GM10248 (cell line): ENCODE measurements at regions not wholly inside any gene's neighbourhood (a gene's known extent, or its start where the extent isn't known, plus 50 kb on each side); places are given as distances from the start of the nearest gene placed in this dataset.

Experiments
- CTCF ChIA-PET: fragments of 300-600 bp; sonication (Branson Sonifier 250); formaldehyde crosslinking; extraction: SDS; loops from one replicate; lab custom pipeline; 2021; ENCODE audit warnings: antibody characterized with exemption; lab: Yijun Ruan, JAX
- POLR2A ChIA-PET: fragments of 350-650 bp; sonication (Branson Sonifier 250); formaldehyde crosslinking; extraction: SDS; loops from one replicate; lab custom pipeline; 2020; ENCODE audit warnings: antibody characterized with exemption; lab: Yijun Ruan, JAX
- DNase-seq: peaks from one replicate; pipeline ENCODE4 v3.0.0; 2012; ENCODE audit errors: extremely low spot score
- TF ChIP-seq, protein P1 (sequence below): IDR thresholded peaks from 2 replicates; pipeline ENCODE4 v1.5.1; 2012; ENCODE audit warnings: mild to moderate bottlenecking, low read depth; ENCODE audit errors: extremely low read depth, missing control alignments, control extremely low read depth

- TF ChIP-seq, protein P1, sequence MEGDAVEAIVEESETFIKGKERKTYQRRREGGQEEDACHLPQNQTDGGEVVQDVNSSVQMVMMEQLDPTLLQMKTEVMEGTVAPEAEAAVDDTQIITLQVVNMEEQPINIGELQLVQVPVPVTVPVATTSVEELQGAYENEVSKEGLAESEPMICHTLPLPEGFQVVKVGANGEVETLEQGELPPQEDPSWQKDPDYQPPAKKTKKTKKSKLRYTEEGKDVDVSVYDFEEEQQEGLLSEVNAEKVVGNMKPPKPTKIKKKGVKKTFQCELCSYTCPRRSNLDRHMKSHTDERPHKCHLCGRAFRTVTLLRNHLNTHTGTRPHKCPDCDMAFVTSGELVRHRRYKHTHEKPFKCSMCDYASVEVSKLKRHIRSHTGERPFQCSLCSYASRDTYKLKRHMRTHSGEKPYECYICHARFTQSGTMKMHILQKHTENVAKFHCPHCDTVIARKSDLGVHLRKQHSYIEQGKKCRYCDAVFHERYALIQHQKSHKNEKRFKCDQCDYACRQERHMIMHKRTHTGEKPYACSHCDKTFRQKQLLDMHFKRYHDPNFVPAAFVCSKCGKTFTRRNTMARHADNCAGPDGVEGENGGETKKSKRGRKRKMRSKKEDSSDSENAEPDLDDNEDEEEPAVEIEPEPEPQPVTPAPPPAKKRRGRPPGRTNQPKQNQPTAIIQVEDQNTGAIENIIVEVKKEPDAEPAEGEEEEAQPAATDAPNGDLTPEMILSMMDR = no peak
- CTCF ChIA-PET = no interaction called here
- POLR2A ChIA-PET = no interaction called here
These were observed 216.9 kb upstream of the ARG1 start for GRCh38 chr6:131356161-131356560.

DNA sequence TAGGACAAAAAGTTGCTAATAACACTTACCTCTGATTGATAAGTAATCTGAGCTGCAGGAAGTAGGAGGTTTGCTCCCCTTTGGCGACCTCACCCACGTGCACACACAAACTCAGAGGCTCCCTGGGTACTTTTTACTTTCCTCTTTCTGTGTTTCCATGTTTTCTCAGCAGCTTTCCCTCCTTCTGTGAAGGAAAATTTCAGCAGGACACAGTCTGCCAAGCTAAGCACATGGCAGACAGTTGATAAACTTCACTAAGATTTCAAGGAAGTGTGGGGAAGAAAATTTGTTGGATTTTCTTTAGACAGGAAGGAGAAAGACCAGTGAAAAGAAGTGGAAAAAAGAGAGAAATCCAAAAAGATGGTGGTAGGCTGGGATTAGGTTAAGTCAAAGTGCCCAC is 215.5 kb upstream of the ARG1 start:
- CTCF ChIA-PET = no interaction called here
- POLR2A ChIA-PET = no interaction called here
- TF ChIP-seq, protein P1 = no peak

More at GRCh38 chr6:131356161-131356560, 216.9 kb upstream of the ARG1 start:
- DNase-seq = no peak

GRCh38 chr6:131362070-131362469 is 211.0 kb upstream of the ARG1 start:
- no peak for DNase-seq
- ChIA-PET POLR2A (no interaction called here), CTCF (no interaction called here)
- TF ChIP-seq, protein P1 = no peak

More for the DNA sequence above, 215.5 kb upstream of the ARG1 start:
- DNase-seq = no peak

GRCh38 chr6:131362696-131363095 is 210.3 kb upstream of the ARG1 start:
- CTCF ChIA-PET = no interaction called here

GRCh38 chr6:131363947-131364834 is 208.8 kb upstream of the ARG1 start:
- TF ChIP-seq, protein P1 = no peak
- POLR2A ChIA-PET = no interaction called here
- DNase-seq = no peak
- CTCF ChIA-PET = no interaction called here

More at GRCh38 chr6:131362696-131363095, 210.3 kb upstream of the ARG1 start:
- POLR2A ChIA-PET = no interaction called here
- no peak for DNase-seq
- TF ChIP-seq, protein P1 = no peak

GRCh38 chr6:131366223-131366622 is 206.8 kb upstream of the ARG1 start:
- TF ChIP-seq, protein P1 = no peak
- no peak for DNase-seq
- ChIA-PET POLR2A (no interaction called here), CTCF (no interaction called here)
